ENCODE measurements at regions not wholly inside any gene's neighbourhood (a gene's known extent, or its start where the extent isn't known, plus 50 kb on each side); places are given as distances from the start of the nearest gene placed in this dataset.

DNA sequence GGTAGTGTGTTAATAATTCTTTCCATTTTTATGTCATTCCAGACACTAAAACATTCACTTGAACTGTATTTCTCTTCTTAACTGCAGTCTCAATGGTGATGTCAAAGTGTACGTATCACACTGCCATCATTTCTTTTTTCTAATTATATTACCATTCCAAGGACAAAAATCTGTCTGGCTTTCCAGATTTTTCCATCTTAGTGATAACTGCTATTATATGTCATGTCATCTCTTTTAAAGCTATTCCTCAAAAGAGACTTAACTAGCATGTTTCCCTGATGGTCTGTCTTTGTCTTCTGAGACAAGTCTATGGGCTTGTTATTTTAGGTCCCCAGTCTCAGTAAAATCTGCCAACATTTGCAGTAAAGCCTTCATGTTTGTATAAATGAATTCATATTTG lies 1207.1 kb downstream of the PCDH17 start:
- TF ChIP-seq POLR2A (IDR thresholded peaks at IDR 0.05) (no peak), CTCF (IDR thresholded peaks at IDR 0.05) (no peak), EP300 (IDR thresholded peaks at IDR 0.05) (no peak)
